NCI-H2107 treated with DMSO at 0.1 percent for 48 hours (cell line): ENCODE measurements at regions not wholly inside any gene's neighbourhood (a gene's known extent, or its start where the extent isn't known, plus 50 kb on each side); places are given as distances from the start of the nearest gene placed in this dataset.

Experiments
- DNase-seq: peaks from one replicate; lab custom pipeline; 2025; ENCODE audit not compliant: unreplicated experiment; lab: John Stamatoyannopoulos, UW

DNA sequence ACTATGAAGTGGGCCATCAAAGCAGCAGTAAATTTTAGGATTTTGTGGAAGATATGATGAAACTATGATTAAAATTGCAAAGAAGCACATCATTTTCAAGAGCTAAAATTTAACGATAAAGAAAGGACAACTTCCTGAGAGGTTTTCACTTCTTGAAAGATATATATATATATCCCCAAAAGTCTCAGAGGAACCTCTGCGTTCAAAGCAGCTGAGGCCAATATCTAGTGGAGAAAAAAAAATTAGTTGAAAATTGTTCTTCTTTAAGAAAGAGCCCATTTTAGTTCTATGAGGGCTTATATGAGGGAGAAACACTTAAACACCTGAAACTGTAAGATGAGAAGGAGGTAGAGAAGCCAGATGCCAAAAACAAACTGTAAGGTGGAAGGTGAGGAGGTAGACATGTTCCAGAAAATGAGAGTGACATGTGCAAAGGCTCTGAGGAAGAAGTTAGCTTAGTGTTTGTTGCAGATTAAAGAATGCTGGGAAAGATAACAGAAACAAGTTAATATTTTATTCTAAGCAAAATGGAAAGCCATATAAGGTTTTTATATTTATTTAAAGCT, 72.9 kb upstream of the VRK2 start:
- DNase-seq: no peak

DNA sequence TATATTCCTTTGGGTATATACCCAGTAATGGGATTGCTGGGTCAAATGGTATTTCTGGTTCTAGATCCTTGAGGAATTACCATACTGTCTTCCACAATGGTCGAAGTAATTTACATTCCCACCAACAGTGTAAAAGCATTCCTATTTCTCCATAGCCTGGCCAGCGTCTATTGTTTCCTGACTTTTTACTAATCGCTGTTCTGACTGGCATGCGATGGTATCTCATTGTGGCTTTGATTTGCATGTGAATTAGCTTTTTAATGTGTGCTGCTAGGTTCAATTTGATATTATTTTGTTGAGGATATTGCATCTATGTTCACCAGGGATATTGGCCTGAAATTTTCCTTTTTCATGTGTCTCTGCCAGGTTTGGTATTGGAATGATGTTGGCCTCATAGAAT, 67.4 kb upstream of the VRK2 start:
- no peak for DNase-seq

DNA sequence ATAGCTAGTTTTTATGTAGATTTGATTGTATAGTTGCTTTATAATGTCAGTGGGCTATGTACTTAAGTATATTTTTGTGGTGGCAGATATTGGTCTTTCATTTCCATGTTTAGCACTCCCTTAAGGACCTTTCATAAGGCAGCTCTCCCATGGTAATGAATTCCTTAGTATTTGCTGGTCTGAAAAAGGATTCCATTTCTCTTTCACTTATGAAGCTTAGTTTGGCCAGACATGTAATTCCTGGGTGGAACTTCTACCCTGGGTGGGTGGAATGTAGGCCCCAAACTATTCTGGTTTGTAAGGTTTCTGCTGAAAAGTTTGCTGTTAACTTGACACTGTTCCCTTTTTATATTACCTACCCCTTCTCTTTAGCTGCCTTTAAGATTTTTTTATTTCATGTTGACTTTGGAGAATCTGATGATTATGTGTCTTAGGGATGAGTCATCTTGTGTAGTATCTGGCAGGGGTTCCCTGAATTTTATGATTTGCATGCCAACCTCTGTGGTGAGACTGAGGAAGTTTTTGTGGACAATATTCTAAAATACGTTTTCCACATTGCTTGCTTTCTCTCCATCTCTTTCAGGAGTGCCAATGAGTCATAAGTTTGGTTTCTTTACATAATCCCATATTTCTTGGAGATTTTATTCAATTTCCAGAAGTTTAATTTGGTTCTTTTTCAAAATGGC, 65.4 kb upstream of the VRK2 start:
- no peak for DNase-seq

DNA sequence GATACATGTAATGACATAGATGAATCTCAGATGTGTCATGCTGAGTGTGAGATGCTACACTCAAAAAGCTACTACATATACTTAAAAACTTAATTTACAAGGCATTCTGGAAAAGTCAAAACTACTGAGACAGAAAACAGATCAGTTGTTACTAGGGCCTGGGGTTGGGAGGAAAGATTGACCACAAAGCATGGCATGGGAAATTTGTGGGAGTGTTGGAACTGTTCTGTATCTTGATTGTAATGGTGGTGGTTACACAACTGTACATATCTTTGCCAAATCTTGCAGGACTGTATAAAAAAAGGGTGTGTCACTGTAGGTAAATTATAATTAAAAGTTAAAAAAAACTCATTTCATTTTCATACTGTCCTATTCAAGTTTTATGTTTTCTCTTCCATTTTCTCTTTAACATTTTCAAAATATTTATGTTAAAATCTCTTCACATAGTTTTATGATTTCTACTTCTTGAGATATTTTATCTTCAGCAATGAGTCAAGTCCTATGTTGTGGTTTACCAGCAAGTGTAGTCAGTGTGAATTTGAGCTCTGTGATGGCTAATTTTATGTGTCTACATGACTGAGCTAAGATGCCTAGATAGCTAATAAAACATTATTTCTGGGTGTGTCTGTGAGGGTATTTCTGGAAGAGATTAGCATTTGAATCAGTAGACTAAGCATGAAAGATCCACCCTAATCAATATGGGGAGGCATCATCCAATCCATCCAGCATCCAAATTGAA, 58.6 kb upstream of the VRK2 start:
- DNase-seq: no peak

DNA sequence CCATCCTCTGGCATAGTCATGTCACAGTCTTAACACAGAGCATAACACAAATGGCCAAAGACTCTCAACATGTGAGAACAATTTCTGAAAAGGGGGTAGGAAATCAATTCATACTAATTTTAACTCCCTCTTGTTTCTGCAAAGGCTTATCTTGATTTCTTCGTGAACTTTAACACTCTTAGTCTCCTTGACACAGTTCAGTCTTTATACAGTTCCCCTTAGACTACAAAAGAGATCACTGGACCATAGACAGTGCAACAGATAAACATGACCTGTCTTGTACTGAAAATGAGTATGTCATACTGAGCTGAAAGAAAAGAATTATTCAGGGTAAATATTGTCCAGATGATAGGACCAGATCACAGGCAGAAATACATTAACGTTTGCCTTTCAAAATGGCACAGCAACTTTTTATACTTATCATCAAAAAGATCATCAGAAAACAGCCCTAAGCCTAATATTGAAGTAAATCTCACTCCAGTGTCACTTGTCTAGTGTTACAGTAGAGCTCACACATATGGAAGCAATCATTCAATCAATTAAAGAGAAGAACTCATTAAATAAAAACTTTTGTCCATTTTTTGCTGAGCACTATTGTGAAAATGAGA, 56.4 kb upstream of the VRK2 start:
- DNase-seq: no peak
